HG02885 (cell line): ENCODE measurements at regions not wholly inside any gene's neighbourhood (a gene's known extent, or its start where the extent isn't known, plus 50 kb on each side); places are given as distances from the start of the nearest gene placed in this dataset.

Experiments used
- ATAC-seq: cut with Tn5 transposase; IDR thresholded peaks from one replicate; pipeline ENCODE4 v1.9.1; 2021; ENCODE audit warnings: mild to moderate bottlenecking; ENCODE audit not compliant: unreplicated experiment, poor library complexity

GRCh38 chr16:6012716-6013115 lies 915.1 kb upstream of the EEF2KMT start:
- ATAC-seq = no peak

GRCh38 chr16:6009151-6009550 lies 911.6 kb upstream of the EEF2KMT start:
- ATAC-seq = no peak

GRCh38 chr16:6008670-6009069 lies 911.1 kb upstream of the EEF2KMT start:
- ATAC-seq = no peak

GRCh38 chr16:5993356-5993755 lies 895.8 kb upstream of the EEF2KMT start:
- no peak for ATAC-seq

- ATAC-seq = no peak
These were observed 885.4 kb upstream of the EEF2KMT start for GRCh38 chr16:5982979-5983378.

- no peak for ATAC-seq
These were observed 882.4 kb upstream of the EEF2KMT start for GRCh38 chr16:5979905-5980550.

GRCh38 chr16:5977329-5977728 lies 879.7 kb upstream of the EEF2KMT start:
- no peak for ATAC-seq

GRCh38 chr16:5972747-5973146 lies 875.2 kb upstream of the EEF2KMT start:
- ATAC-seq = no peak

- no peak for ATAC-seq
These were observed 874.3 kb upstream of the EEF2KMT start for GRCh38 chr16:5971924-5972323.

- ATAC-seq = no peak
These were observed 873.5 kb upstream of the EEF2KMT start for GRCh38 chr16:5971106-5971505.

- ATAC-seq = no peak
These were observed 868.4 kb upstream of the EEF2KMT start for GRCh38 chr16:5966004-5966403.

GRCh38 chr16:5965321-5965720 lies 867.7 kb upstream of the EEF2KMT start:
- no peak for ATAC-seq

- ATAC-seq = no peak
These were observed 853.9 kb upstream of the EEF2KMT start for GRCh38 chr16:5951486-5951885.

- no peak for ATAC-seq
These were observed 847.4 kb upstream of the EEF2KMT start for GRCh38 chr16:5944971-5945370.

- ATAC-seq = no peak
These were observed 841.0 kb upstream of the EEF2KMT start for GRCh38 chr16:5938607-5939006.

GRCh38 chr16:5932906-5933305 lies 835.3 kb upstream of the EEF2KMT start:
- ATAC-seq = no peak

- no peak for ATAC-seq
These were observed 831.0 kb upstream of the EEF2KMT start for GRCh38 chr16:5928476-5929065.

- ATAC-seq = no peak
These were observed 828.3 kb upstream of the EEF2KMT start for GRCh38 chr16:5925850-5926249.

GRCh38 chr16:5922686-5923085 lies 825.1 kb upstream of the EEF2KMT start:
- no peak for ATAC-seq

GRCh38 chr16:5918567-5919130 lies 821.1 kb upstream of the EEF2KMT start:
- no peak for ATAC-seq

- no peak for ATAC-seq
These were observed 820.0 kb upstream of the EEF2KMT start for GRCh38 chr16:5917436-5918195.
